CD1c-positive myeloid dendritic cell (primary cell): ENCODE measurements at regions not wholly inside any gene's neighbourhood (a gene's known extent, or its start where the extent isn't known, plus 50 kb on each side); places are given as distances from the start of the nearest gene placed in this dataset.
"Not testable (repeated sequence)": the region's sequence is repeated elsewhere in the genome, so short reads cannot be mapped to it uniquely, and the experiment has no call there.

Source experiments
- DNase-seq: peaks from one replicate; pipeline ENCODE4 v3.0.0-alpha.2; 2016; ENCODE audit errors: extremely low spot score

DNA sequence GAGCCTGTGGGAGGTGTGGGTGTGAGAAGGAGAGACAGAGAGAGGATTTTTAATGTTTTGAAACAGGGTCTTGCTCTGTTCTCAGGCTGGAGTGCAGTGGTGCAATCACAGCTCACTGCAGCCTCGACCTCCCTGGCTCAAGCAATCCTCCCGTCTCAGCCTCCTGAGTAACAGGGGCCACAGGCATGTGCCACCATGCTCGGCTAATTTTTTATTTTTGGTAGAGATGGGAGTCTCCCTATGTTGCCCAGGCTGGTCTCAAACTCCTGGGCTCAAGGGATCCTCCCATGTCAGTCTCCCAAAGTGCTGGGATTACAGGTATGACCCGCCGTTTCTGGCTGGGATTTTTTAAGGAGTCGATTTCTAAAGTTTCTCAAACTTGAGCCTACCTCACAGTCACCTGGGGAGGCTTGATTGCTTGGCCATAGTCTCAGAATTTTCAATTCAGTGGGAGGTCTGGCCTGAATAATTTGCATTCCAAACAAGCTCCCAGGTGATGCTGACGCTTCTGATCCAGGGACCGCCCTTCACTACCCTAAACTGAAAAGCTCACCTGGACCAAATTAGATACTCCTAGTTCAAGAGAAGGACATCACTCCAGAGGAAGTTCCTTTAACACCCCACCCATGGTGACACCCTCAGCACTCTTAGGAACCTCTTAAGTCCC is 70.8 kb upstream of the SLC1A4 start:
- DNase-seq, result no peak

DNA sequence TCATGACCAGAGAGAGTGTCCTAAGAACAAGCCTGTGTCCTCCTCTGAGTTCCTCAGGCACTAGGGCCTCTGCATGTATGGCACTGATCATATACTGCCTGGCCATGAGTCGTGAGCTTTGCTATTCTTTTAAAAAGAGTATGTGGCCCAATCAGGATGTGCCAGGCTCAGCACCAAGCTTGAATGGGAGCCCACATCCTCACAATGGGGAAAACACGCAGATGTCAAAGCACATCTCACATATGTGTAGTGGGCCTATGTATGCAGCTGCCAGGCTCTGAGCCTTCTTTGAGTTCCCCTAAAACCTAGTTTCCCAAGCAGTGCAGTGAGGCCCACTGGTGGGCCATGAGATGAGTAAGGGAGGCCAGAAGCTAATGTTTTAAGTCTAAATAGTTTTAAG is 69.9 kb upstream of the SLC1A4 start:
- no peak for DNase-seq

GRCh38 chr2:64922482-64923384 is 66.5 kb upstream of the SLC1A4 start:
- DNase-seq, result no peak

GRCh38 chr2:64923385-64923710 is 65.9 kb upstream of the SLC1A4 start:
- no peak for DNase-seq

GRCh38 chr2:64924170-64924934 is 64.8 kb upstream of the SLC1A4 start:
- peak; percentile 58 for DNase-seq

GRCh38 chr2:64925930-64926722 is 63.1 kb upstream of the SLC1A4 start:
- not testable (repeated sequence) for DNase-seq

GRCh38 chr2:64928813-64929212 is 60.4 kb upstream of the SLC1A4 start:
- DNase-seq, result no peak

- DNase-seq, result no peak
These were observed 59.9 kb upstream of the SLC1A4 start for GRCh38 chr2:64929333-64929732.

GRCh38 chr2:64930258-64930671 is 58.9 kb upstream of the SLC1A4 start:
- DNase-seq, result no peak

GRCh38 chr2:64931246-64932115 is 57.7 kb upstream of the SLC1A4 start:
- no peak for DNase-seq

DNA sequence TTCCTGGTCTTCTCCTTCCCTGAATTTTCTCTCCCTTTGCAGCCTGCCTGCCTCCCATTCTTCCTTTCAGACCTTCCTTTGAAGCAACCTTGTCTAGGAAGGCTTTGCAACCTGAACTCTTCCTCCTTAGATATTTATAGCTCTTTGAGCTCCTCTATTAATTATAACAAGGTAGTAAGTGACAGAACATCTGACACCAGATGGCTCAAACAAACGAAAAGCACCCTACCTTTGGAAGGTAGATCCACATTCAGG is 57.2 kb upstream of the SLC1A4 start:
- DNase-seq, result no peak

GRCh38 chr2:64932371-64933216 is 56.6 kb upstream of the SLC1A4 start:
- peak; percentile 87 for DNase-seq

DNA sequence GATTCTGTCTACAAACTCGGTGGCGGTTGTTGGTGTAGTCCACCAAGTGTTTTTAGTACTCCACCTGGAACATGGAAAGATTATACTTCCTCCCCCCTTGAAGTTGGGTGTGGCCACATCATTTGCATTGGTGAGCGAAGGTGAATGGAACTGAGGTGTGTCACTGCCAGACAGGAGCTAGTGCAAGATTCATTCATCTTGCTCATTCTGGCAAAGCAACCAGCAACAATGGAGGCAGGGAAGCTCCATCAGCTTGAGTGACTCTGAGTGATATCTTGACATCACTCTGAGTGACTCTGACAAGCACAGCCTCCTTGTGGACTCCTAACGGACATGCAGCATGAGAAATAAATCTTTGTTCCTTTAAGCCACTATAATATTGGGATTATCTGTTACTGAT is 54.7 kb upstream of the SLC1A4 start:
- DNase-seq, result no peak

DNA sequence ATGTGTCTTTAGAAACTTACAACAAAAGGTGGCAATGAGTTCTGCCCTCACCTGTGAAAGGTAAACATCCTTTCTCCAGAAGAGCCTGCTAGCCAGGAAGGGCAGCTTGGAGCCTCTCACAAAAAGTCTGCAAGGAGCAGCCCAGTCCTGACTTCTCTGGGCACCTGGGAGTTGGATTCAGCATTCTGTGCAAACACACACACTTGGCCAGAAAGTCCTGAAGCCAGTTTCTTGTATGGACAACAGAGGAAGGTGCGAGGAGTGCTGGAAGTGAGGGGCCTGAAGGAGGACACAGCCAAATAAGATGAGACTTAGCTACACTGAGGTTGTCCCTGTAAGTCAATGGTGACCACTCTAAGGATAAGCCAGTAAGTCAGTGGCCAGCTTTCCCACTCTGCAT is 52.4 kb upstream of the SLC1A4 start:
- no peak for DNase-seq

GRCh38 chr2:64937314-64937686 is 51.9 kb upstream of the SLC1A4 start:
- not testable (repeated sequence) for DNase-seq

GRCh38 chr2:64937687-64938491 is 51.3 kb upstream of the SLC1A4 start:
- DNase-seq, result peak; percentile 56

DNA sequence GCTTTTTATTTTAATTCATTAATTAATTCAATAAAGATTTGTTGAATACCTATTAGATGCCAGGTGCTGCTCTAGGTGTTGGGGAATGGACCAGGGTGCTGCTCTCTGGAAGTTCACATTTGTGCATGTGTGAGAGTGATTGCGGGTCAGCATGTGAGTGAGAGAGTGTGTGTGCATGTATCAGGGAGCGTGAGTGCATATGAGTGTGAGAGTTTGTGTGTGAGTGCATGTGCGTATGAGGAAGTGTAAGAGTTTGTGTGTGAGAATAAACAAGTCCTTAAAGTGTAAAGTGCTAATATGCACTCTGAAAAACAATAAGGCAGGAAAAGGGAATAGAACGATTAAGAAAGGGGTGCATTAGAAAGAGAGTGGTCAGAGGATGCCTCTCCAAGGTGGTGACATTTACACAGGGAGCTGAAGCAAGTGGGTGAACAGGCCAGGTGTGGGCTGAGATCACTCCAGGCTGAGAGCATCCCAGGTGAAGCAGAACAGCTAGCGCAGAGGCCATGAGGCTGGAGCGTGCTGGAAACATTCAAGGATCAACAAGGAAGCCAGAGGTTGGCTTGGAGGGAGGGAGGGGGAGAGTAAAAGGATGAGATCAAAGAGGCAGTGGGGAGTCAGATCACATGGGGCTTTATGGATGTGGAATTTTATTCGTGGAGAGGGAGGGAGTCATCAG is 50.5 kb upstream of the SLC1A4 start:
- DNase-seq, result no peak

- no peak for DNase-seq
These were observed 49.8 kb upstream of the SLC1A4 start for GRCh38 chr2:64939332-64939917.
